ENCODE measurements at regions not wholly inside any gene's neighbourhood (a gene's known extent, or its start where the extent isn't known, plus 50 kb on each side); places are given as distances from the start of the nearest gene placed in this dataset.

DNA sequence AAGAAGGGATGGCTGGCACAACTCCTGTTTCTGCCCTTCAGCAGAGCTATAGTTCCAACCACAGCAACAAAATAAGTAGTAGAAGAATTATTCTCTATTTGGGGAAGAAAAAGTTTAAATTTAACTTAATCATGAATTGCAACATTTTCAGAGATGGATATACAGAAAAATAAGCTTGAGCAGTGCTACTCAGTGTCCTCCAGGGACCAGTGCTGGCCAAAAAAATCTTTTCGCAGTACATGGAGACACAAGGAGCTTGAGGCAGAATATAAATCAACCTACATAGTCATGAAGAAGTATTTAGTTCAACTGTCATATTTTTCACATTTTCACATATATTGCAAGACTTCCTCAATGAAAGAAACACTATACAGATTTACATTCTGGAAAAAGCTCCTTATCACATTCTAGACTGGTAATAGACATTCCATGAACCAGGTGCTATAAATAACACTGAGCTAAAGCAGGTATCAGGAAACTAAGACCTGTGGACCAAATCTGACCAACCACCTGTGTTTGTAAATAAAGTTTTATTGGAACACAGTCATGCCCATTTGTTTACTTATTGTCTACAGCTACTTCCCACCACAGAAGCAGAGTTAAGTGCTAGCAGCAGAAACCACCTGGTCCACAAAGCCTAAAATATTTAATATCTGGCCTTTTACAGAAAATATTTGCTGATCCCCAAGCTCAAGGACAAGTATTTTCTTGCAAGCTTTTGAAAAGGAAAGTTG, 101.9 kb downstream of the RGS21 start:
- FAIRE-seq, result peak; percentile 60
- TF ChIP-seq CTCF (IDR thresholded peaks at IDR 0.05; ENCODE audit: insufficient read depth, missing control alignments), result no peak
- DNase-seq (ENCODE audit: insufficient read length, low spot score), result no peak

DNA sequence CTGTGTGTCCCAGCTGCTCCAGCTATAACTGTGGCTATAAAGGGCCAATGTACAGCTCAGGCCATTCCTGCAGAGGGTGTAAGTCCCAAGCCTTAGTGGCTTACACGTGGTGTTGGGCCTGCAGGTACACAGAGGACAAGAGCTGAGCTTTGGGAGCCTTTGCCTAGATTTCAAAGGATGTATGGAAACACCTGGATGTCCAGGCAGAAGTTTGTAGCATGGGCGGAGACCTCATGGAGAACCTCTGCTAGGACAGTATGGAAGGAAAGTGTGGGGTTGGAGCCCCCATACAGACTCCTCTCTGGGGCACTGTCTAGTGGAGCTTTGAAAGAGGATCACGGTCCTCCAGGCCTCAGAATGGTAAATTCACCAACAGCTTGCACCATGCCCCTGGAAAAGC, 113.9 kb downstream of the RGS21 start:
- no peak for FAIRE-seq
- no peak for TF ChIP-seq CTCF (IDR thresholded peaks at IDR 0.05; ENCODE audit: insufficient read depth, missing control alignments)

DNA sequence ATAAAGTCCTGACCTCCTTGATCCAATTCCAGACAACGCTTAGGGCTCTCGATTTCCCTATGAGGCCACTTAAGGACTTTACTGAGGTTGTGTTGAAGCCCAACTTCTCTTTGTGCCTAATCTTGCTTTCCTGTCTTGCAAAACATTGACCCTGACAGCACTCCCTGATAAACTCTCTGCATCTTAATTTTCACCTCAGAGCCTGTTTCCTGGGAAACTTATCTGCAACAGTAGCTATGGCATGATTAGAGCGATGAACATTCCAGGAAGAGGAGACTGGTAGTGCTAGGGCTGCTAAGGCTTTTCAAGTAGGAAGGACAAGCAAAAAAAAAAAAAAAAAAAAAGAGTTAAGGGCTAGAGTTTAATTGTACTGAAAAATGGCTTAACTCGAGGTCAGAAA, 118.9 kb downstream of the RGS21 start:
- TF ChIP-seq CTCF (IDR thresholded peaks at IDR 0.05; ENCODE audit: insufficient read depth, missing control alignments), result no peak
- DNase-seq (ENCODE audit: insufficient read length, low spot score), result no peak
- FAIRE-seq, result no peak

More for the DNA sequence above, 113.9 kb downstream of the RGS21 start:
- DNase-seq (ENCODE audit: insufficient read length, low spot score), result no peak

- DNase-seq (ENCODE audit: insufficient read length, low spot score) (no peak), FAIRE-seq (no peak)
- no peak for TF ChIP-seq CTCF (IDR thresholded peaks at IDR 0.05; ENCODE audit: insufficient read depth, missing control alignments)
Measured at GRCh38 chr1:192436441-192437078, 119.8 kb downstream of the RGS21 start.

GRCh38 chr1:192438737-192439136, 121.9 kb downstream of the RGS21 start:
- DNase-seq (ENCODE audit: insufficient read length, low spot score) (no peak), FAIRE-seq (no peak)
- no peak for TF ChIP-seq CTCF (IDR thresholded peaks at IDR 0.05; ENCODE audit: insufficient read depth, missing control alignments)

GRCh38 chr1:192439373-192440025, 122.7 kb downstream of the RGS21 start:
- no peak for TF ChIP-seq CTCF (IDR thresholded peaks at IDR 0.05; ENCODE audit: insufficient read depth, missing control alignments)
- FAIRE-seq (no peak), DNase-seq (ENCODE audit: insufficient read length, low spot score) (no peak)

DNA sequence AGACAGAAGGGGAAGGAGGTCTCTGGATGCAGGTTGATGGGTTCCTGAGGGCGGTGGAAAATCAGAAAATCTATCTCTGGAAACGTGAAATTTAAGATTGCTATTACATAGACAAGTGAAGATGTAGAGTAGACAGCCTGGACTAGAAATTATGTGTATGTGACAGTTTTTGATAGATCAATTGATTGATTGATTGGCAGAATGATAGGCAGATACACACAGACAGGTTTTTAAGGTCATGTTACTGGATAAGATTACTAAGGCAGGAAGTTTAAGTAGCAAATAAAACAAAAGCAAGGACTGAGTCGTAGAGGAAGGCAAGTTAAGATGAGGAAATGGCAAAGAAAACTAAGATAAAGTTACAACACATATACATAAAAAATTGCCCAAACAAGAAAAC, 124.7 kb downstream of the RGS21 start:
- no peak for DNase-seq (ENCODE audit: insufficient read length, low spot score)
- FAIRE-seq, result no peak

More for the DNA sequence above, 124.7 kb downstream of the RGS21 start:
- TF ChIP-seq CTCF (IDR thresholded peaks at IDR 0.05; ENCODE audit: insufficient read depth, missing control alignments), result no peak

All from D721Med (cell line).